ENCODE measurements at regions not wholly inside any gene's neighbourhood (a gene's known extent, or its start where the extent isn't known, plus 50 kb on each side); places are given as distances from the start of the nearest gene placed in this dataset.

GRCh38 chr3:7964899-7965298, 536.7 kb upstream of the LMCD1 start:
- TF ChIP-seq CTCF (IDR thresholded peaks at IDR 0.05; ENCODE audit: low read length) (peak; percentile 11; the same call in 1 of the 2 replicates), EZH2 (IDR thresholded peaks at IDR 0.05; ENCODE audit: borderline replicate concordance, low read length) (no peak)

Data from OCI-LY1 (cell line).